HG03521 (cell line): ENCODE measurements at regions not wholly inside any gene's neighbourhood (a gene's known extent, or its start where the extent isn't known, plus 50 kb on each side); places are given as distances from the start of the nearest gene placed in this dataset.
A peak's percentile ranks its signal among the peaks of the same experiment; 100 is the strongest.

Source experiments
- ATAC-seq: cut with Tn5 transposase; IDR thresholded peaks from one replicate; pipeline ENCODE4 v1.9.1; 2021; ENCODE audit warnings: mild to moderate bottlenecking, moderate library complexity; ENCODE audit not compliant: unreplicated experiment

DNA sequence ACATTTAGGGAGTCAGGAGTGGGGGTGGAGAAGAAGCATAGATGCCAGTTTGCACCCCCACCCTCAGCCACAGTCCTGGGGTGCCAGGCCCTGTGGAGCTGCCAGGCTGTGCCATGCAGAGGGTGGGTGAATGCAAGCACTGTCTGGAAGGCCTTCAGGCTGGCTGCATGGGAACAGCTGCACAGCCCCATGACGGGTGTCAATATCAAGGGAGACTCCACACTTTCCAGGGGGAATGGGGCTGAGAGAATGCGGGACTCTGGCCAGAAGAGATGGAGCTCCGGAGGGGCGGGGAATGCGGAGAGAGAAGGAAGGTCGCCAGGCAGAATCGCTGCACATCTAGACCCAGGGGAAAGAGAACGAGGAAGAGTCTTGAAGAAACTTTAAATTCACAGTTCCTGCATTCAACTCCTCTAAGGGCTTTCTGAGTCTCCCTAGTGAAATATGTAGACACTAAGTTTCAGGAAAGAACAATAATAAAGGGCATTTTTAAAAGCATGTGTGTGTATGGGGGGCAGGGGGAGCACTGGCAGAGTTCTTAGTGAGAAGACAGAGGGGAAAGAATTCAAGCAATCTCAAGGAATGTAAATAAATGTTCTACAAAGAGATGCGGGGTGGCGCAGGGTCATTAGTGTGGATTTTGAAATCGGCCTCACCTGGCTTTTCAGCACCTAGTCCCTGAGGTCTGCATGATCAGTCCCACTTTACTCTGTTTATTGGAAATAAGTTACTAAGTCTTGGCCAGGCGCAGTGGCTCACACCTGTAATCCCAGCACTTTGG, 59.1 kb downstream of the BOD1 start:
- no peak for ATAC-seq

DNA sequence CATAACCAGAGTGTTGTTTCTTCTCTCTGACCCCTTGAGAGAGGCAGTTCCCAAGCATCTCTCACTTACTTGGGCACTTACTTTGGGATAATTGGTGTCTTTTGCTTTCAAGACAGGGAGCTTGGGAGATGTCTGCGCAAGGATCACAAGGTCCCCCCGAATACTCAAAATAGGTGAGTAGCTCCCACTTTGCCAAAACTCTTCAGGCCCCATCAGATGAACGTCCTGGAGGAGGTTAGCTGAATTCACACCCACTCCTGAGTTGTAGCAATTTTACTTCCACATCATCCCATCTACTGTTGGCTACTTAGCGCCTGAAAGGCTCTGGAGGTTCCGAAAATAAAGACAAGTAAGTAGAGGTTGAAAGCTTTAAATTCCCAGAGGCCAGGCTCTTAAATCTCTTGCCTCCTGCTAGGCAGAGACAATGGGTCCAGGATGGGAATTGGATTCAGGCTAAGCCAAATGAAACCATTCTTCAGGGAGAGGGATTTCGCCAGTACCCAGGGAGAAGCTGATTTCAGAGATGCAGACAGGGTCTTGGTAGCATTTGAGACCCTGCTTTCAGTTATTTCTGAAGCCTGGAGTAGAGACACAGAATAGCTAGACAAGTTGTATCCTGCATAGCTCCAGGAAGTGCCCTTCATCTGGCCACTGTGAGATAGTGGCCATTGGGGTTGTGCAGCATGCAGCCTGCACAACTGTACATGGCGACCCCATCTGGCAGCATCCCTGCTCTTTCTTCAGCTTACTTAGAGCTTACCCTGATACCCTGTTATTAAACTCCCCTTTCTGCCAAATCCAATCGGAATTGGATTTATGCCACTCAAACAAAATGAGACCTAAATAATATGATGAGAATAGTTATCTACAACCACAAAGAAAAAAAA, 60.1 kb downstream of the BOD1 start:
- ATAC-seq = no peak

DNA sequence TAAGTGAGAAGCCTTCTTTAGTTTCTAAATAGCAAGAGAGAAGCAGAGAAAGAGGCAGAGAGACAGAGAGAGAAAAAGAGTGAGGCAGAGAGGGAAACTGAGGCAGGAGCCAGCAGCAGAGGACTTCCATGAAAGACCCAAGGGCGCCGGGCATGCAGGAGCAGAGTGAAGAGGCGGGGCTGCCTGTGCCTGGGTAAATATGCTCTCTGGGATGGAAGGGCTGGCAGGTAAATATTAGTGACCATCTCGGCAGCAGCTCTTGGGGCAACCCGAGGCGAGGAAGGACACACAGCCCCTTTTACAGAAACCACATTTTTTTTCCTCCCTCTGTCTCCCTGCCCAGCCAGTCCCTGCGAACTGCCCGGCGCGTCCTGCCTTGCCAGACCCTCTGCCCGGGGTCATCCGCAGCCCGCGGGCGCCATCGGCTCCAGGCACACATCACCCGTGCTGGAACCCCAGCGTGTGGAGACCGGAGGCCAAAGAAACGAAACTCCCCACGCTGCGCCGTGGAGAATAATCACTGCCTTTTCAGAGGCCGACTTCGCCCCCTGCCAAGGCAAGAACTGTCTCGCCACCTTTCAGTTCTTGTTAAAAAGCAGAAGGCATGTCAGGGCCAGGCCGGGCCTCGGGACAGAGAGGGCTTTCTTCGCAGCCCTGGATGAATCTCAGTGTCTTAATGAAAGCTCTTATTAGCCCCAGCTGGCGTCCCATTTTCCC, 61.3 kb downstream of the BOD1 start:
- ATAC-seq = no peak

DNA sequence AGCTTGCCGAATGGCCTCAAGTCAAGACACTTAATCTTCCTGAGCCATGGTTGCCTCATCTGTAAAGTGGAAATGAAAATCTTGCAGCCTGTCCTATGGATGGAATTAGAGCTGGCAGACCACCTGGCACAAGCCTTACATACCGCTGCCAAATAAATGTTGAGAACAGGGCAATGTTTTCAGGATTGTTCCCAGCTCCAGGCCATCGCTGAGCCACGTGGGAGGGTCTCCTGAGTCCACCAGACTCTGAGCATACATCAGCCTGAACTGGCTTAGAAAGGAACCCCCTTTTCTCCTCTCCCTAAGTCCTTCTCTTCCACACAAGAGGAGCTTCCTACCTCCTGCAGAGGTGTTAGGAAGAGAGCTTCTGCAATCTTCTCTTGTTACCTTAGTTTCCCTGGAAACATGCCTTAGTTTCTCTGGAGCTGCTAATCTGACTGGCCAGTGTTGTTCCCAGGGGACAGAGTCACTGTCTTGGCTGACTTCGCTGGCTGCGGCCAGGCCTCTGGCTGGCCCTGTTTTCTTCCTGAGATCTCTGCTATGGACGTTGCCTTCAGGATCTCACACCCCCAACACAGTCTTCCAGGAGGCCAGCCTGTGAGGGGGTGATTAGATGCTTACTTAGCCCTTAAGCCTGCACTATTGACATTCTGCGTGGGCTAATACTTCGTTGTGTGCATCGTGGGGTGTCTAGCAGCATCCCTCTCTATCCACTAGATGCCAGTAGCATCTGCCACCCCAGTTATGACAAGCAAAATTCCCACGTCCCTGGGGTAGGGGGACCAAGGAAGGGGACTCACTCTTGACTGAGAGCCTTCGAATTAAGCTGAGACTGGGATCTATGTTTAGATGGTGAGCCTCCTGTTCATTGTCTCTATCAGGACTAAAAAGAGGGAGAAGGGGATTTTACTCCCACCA, 62.2 kb downstream of the BOD1 start:
- ATAC-seq = no peak

DNA sequence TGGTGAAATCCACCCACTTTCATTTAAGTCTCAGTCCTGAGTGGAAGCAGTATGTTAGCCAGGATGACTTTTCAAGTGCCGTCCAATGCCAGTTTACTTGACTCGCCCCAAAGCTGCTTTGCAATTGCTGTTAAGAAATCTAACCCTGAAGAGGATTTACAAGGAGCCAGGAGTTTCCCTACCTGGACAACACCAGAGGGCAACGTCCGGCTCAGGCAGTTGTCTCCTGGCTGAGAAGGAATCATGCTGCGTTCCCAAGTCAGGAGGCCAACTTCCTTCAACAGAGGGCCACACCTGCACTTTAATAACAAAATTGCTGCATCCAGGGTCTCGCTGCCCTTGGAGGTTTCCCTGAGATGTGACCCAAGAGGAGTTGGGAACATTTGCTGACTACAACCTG, 65.8 kb downstream of the BOD1 start:
- ATAC-seq = no peak

DNA sequence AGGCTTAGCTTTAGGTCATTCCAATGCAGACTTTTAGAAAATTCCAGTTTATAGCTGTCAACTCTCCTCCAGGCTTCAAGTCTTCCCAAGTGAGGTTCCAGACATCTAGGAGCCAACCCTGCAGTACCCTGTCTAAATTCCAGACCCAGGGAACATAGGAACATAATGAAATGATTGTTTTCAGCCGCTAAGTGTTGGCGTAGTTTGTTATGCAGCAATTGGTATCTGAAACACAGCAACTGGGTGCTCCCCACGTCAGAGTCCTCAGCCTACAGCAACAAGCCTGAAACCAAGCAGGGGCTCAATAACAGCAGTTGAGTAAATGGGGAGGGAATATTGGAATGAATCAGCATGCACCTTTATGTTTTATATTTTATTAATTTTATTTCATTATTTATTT, 66.8 kb downstream of the BOD1 start:
- ATAC-seq = no peak

DNA sequence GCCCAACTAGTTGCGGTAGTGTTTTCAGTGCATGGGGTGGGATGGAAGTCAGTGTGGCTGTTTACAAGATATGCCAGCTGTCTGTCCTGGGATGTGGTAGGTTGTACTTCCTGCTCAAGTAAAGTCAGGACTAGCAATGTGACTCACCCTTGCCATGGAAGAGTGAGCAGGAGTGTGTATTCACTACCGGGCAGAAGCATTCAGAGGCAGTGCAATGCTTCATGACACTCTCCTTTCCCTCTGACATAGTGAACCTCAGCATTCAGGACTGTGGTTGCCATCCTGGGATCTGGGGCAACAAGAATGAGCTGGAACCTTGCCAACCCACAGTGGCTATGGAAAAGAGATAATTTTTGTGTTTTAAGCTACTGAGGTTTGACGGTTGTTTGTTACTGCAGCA, 68.9 kb downstream of the BOD1 start:
- peak; percentile 77 for ATAC-seq

DNA sequence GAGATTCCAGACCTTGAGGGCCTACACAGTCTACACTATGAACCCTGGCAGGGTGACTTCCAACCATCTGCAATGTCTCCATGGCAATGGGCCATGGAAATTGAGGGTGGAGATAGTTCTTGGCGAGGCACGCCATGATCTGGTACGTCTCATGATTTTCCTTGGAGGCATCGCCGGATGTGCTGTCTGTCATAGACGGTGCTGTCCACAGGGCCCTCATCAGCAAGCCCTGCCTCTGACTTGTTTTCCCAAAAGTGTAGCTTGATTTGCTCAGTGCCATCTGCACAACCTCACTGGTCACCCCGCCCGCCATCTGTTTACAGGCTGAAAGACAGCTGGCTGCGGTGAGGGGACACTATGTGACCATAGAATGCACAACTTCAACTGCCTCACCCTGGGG, 73.5 kb downstream of the BOD1 start:
- ATAC-seq = no peak

DNA sequence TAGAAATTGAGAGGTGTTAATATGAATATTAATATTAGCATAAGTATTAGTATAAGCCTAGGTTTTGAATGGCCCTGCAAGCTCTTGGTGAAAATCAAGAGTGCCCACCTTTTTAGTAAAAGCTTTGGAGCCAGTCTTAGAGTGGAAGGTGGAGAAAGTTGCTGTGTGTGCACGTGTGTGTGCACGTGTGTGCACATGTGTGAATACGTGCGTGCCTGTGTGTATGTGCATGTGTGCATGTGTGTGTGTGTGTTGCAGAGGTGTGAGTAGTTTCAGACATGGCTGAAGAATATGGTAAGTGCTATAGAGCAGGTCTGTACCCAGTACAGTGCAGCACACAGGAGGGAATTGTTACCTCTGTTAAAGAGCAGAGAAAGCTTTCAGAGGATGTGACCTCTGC, 74.3 kb downstream of the BOD1 start:
- no peak for ATAC-seq

DNA sequence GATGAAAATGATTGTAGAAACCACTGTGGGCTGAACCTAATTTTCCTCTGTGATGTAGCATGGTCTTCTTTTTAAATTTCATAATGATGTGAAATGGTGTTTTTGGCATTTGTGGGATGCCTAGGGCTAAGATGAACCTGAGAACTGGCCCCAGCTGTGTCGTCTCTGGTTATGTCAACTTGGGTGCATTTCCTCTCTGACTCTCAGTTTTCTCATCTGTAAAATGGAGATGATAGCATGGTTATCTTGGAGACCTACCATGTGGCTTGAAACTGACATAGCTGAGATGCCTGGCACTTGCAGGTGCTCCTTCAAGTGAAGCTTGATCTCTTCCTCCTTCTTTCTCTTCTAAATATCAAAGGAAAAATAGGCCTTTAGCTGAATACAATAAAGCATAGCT, 77.8 kb downstream of the BOD1 start:
- no peak for ATAC-seq

DNA sequence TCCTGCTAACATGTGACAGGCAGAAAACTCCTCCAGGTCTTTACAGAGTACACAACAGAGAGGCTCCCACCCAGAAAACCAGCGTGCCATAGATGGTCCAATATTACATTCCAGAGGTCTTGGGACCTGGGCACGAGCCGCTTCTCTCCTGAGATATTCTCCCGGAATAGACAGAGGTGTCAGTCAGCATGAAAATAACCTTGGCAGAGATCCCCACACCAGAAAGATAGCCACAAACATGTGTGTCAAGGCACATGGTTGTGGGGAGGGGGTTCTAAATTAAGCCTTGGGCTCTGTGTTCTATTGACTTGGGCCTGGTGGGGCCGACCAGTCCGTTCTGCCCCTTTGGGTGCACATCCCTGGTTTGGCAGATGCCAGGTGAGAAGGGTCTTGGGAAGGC, 78.4 kb downstream of the BOD1 start:
- ATAC-seq = no peak

DNA sequence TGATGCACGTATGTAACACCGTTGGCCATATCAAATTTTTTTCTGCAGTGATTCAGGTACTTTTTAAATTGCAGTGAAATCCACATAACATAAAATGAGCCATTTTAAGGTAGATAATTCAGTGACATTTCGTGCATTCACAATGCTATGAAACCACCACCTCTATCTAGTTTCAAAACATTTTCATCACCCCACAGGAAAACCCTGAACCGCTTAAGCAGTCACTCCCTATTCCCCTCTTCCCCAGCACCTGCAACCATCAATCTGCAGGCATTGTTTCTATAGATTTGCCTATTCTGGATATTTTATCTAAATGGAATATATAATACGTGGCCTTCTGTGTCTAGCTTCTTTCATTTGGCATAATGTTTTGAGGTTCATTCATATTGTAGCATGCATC, 79.2 kb downstream of the BOD1 start:
- ATAC-seq = no peak

DNA sequence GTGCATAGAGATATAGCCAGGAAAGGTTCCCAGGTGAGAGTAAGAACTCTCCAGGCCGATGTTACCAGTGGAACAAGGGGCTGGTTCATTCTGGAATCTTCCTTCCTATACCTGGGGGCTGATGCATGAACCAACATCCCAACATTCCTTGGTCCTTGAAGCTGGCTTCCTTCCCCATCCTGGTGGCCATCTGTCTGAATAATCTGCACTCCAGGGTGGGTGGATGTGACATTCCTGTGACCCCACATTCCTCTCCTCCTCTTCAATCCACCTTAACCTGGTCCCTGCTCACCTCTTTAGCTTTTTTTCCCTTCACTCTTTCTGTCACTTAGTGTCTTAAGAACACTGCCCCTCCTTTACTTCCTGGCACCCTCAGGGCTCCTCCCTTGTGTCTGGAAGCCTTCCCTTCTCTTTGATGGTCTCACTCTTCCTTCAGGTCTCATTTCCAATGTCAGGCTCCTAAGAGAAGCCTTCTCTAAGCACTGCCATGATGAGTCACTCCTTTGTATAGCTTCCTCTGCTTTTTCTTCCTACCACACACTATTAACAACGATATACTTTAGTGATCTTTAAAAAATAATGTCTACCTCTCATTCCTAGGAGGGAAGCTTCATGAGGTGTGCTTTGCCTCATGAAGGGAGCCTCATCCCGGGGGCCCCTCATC, 80.3 kb downstream of the BOD1 start:
- no peak for ATAC-seq

DNA sequence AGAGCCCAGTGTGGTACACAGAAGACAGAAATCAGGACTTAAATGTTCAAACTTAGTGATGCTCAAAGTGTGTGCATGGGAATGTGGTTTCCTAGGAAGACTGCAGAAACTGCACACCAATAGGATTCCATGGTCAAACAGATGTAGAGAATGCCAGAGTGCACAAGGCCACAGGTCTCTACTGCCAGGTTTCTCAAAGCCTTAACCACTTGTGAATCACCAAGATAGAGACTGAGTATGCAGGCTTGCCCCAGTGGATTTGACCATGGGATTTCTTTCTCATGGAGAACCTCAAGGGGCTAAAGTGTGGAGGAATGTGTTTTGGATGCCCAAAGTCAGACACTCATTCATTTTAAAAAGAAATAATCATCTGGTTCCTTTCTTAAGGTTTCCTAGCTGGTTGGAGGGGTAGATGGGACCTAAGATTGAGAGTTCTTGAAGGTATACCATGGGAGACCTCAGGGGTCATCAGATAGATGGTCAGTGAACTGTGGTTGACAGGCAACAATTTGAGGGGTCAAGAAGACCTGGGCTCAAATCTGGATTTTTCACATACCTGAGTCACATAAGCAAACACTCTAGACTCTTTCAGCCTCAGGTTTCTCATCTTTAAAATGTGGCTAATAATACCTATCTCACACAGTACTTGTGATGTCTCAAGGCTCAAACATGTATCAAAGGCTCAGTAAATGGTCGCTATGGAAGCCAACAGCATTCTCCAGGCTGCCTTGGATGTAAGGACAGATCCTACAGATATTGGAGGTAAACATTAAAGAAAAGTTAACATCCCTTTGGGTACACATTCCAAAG, 81.1 kb downstream of the BOD1 start:
- no peak for ATAC-seq

DNA sequence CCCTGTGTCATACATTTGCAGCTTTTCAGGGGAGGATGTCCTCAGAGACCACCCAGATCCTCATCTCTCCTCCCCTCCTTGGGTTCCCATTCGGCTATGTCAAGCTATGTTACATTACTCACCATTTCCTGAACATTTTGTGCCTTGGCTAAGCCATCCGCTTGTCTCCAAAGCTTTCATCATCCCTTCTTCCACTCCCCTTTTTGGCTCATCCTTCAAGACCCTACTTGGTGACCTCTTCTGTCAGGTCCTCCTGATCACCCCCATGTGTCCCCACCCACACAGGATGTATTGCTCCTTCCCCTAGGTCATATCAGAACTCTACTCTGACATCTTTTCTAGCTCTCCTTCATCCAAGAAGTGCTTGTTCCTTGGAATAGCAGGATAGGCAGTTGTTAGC, 81.8 kb downstream of the BOD1 start:
- no peak for ATAC-seq

DNA sequence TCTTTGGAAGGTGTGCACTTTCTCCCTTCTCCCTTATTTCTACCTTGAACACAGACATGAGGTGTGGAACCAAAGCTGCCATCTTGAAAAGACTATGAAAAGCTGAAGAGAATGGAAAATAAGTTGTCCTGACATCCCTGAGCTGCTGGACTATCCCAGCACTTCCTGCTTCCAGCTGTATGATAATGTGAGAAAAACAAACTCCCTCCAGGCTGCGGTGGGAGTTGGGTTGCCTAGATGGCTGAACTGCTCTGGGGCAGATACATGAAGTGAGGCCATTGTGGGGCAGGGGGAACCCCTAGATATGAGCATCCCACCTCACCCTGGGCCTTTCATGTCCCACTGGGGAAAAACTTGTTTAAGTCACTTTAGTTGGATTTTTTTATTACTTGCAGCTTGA, 82.4 kb downstream of the BOD1 start:
- no peak for ATAC-seq

DNA sequence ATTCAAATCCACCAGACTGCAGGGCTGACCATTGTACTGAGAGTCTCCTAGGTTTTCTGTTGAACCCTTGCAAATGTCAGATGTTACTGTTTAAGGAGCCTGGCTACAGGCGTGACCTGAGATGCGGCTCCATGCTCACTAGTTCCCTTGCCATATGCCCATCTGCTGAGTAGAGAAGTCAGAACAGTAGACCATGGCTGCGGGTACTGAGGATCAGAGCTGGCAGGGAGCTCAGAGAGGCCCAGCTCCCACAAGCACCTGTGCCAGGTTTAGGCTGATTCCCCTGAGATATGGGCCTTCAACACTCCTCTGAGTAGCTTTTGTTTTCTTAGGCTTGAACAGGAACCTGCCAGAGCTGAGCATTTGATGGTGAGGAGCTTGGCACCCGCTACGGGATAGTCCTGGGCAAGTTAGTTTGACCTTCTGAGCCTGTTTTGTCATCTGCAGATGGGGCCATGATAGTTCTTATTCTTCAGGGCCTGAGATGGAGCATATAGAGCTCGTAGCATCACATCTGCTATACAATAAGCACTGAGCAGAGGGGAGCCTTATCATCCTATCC, 83.7 kb downstream of the BOD1 start:
- no peak for ATAC-seq

DNA sequence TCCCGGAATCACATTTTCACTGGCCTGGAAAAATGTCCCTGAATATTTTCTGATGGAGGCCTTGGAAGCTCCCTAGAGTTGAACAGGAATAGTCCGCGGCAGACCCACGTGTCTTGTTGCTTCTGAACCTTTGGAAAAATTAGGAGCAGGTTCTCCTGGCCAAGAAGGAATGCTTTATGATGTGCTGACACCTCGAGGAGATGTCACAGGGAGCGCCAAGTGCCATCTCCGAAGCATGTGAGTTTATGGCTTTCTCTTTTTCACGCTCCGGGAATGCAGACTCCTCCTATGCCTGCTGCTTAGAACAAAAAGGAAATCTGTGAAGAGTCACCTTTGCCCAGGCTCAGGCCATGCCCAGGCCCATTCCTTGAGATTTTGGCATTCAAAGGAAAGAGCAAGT, 84.6 kb downstream of the BOD1 start:
- no peak for ATAC-seq

DNA sequence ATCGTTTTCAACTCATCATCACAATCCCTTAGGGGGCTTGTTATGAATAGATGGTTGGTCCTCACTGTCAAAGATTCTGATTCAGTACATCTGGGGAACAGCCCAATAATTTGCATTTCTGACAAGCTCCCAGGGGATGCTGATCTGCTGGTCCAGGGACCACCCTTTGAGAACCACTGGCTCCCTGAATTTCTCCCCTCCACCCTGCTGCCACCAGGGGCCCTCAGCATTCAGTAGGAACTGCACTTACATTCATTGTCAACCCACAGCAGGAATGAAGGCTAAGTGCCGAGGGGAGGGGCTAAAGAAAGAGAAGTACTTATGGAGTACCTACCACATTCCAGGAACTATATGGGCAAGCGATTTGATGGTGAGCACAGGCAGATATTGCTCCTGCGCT, 85.9 kb downstream of the BOD1 start:
- no peak for ATAC-seq
